NCI-H2081 treated with DMSO at 0.1 percent for 48 hours (cell line): ENCODE measurements at regions not wholly inside any gene's neighbourhood (a gene's known extent, or its start where the extent isn't known, plus 50 kb on each side); places are given as distances from the start of the nearest gene placed in this dataset.

Experiments
- DNase-seq: peaks from one replicate; lab custom pipeline; 2025; lab: John Stamatoyannopoulos, UW

DNA sequence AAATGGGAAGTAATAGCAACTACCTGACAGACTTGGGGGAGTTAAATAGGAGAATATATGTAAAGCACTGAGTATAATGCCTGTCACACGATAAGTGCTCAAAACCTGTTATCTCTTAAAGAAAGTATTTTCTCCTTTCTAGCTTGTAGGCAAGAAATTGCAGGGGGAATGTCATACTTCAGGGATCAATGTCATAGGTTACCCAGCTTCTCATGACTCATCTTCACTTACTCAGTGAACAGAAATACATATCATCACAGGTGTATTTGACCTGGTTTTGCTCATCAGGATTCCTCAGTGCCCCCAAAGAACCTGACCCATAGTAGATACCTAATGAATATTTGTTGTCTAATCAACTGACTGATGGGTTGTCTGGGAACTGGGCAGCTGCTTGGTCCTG, 285.0 kb upstream of the ATP2B1 start:
- no peak for DNase-seq

DNA sequence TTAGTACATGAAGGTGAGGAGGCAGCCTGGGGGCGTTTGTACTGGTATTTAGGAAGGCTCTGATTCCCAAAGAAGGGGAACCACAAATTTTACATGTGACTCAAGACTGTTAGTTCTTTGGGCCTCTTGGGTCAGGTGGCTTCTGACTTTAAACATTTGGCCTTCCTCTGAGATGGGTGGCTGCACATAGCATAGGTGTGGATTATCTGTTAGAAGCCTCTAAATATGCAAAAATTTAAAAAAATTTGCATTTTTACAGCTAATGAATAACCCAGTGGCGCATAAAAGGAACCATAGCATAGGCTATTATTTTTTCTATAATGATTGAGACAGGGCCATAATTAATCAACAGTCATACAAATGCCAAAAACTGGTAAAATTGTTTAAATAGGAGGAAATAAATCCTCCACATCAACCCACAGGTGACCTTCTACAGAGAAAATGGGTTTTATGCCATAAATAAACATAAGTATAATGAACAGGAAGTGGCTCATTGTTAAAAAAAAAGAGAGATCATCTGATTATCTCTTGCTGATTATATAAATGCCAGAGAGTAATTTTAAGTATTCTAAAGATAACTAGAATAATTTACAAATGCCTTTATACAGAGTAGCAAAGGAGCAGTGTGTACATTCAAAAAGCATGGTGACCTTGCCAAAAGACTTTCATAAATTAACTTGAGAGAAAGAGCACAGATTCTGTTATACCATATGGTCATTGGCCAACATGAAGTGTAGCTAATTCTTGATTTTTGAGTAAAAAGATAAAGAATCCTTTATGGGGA, 284.2 kb upstream of the ATP2B1 start:
- DNase-seq: no peak

DNA sequence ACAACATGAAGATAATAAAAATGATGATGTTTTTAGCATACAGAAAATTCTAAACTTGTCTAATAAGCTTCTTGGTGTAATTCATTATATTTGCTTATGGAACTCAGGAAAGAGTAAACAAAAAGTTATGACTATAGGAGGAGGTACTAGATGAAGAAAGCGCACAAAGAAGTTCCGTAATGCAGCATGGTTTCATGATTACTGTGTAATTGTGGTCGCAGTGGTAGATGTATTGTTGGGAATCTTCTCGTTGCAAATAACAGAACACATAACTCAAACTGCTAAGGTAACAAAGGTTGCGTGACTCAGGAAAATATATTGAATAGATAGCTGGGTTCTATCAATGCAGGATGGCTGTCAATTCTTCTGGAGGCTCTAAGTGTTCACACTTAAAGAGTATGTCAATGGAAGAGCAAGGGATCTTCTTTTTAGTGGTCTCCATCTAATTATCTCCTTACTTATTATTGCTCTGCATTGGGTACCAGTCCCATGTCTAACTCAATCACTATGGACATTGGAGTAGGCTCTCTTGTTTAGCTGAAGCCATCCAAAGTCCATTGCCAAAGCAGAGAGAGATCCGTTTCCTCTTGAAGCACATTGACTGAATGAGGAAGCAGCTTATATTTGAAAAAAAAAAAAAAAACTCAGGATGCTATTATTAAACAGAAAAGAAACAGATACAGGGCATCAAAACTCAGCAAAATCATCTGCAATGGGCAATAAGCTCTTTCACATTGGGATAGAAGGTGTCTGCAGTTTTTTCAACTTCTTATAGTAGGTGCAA, 283.4 kb upstream of the ATP2B1 start:
- no peak for DNase-seq

GRCh38 chr12:89988188-89988915, 279.7 kb upstream of the ATP2B1 start:
- DNase-seq: no peak

DNA sequence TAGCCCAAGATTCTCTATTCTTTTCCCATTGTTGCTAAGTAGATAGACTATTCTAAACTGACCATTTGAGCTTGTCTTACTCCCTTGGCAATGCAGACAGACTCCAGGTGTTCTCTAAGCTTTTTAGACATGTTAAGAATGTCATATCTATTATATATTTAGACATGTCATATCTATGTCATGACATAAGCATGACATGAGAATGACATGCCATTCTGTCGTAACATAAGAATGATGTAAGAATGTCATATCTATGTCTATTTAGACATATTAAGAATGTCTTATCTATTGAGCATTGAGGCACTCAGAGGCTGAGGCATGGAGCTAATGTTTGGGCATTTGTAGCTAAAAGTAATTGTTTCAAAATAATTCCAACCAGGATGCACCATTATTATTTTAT, 277.3 kb upstream of the ATP2B1 start:
- no peak for DNase-seq

GRCh38 chr12:89984846-89985245, 276.2 kb upstream of the ATP2B1 start:
- no peak for DNase-seq

DNA sequence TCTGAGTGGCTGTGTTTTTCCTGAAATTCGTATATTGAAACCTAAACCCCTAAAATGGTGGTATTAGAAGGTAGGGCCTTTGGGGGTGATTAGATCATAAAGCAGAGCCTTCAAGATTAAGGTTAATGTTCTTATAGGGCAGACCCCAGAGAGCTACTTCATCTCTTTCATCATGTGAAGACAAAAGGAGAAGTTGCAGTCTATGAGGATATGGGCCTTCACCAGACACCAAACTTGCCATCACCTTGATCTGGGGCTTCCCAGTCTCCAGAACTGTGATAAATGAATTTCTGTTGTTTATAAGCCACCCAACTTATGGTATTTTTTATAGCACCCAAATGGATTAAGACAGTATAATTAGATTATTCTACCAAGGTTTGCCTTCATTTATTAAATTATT, 275.0 kb upstream of the ATP2B1 start:
- no peak for DNase-seq

- no peak for DNase-seq
Observed at GRCh38 chr12:89980236-89980635, 271.6 kb upstream of the ATP2B1 start.

- no peak for DNase-seq
Observed at GRCh38 chr12:89977405-89978085, 268.9 kb upstream of the ATP2B1 start.

- no peak for DNase-seq
Observed at GRCh38 chr12:89976866-89977265, 268.2 kb upstream of the ATP2B1 start.

DNA sequence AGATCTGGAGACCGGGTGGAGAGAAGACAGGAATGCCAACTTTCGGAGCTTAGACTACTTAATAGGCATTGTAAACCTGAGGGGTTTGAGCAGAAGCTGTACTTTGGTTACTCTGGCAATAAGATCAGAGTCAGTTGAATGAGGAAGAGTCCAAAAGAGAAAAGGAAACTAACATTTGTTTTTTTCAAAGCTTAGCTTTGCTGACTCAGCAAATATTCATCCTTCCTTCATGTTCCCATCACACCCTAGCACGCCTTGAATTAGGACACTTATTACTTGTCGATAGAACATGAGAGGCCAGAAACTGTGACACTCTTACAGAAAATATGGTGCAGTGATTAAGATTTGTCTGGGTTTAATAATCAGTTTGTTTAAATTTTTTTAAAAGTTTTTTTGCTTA, 266.9 kb upstream of the ATP2B1 start:
- no peak for DNase-seq

- no peak for DNase-seq
Observed at GRCh38 chr12:89971880-89972279, 263.2 kb upstream of the ATP2B1 start.

DNA sequence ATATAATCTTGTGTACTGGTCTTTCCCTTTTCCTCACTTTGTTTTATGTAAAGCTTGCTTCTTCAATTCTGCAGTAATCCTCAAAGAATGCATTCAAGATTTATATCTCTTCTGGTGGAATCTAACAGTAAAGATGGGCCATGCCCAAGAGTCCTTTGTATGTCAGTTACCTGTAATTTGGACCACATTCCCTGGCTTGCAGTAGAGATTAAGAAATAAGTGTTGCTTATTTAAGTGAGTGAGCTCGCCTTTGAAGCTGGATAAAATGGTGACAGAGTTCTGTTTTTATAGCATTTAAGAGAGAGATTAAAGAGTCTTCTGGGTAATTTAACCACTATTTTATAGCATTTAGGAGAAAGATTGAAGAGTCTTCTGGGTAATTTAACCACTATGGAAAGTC, 262.1 kb upstream of the ATP2B1 start:
- no peak for DNase-seq

GRCh38 chr12:89969093-89969492, 260.5 kb upstream of the ATP2B1 start:
- DNase-seq: no peak

DNA sequence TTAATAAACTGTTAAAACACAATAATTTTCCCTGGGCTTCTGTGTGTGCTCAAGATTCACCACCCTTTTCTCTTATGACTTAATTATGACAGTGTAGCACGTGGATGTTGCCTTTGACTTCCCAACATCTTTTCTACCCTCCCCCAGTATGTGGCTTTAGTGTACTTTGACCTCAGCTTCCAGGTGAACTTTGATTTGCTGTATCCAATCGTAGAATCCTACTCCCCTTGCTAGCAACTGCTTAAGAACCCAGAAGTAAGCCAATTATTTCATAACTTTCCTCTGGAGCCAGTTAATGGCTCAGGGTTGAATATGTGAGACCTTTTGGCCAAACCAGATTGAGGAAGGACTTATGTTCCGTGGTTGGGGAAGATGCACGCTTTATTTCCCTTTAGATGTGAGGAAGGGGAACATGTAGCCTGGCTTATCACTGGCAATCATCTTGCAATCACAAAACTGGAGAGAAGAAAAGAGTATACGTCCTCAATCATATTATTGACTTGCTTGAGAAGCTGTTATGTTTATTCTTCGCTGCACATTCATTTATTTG, 259.6 kb upstream of the ATP2B1 start:
- DNase-seq: no peak

DNA sequence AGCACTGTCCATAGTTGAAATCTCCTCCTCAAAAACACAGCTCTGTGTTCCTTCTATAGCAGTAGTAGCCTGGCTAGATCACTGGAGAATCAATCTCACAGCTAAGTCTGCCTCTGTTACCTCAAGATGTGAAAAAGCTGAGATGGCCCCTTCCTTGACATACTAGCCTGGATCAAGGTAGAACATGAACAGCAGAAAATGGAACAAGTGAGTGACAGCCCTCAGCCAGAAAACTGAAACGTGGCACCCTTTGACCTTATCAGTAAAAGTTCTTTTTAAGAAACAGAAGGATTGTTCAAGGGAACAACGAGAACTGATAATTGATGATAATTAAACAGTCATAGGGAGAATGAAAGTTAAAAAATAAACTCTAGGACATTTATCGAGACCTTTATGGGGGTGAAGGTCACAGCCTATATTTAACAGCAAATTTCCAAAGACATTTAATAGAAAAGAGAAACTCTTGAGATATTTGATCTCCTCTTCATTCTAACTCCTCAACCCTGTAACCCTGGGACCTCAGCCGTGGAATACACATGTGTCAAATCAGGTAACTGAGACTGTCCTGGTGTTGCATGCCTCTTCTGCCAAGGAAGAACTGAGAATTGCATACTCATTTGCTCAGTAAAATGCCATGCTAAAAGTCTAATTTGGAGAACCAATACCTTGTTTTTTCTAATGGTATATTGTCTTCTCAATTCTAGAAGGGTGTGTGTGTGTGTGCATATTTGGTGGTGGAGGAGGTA, 258.0 kb upstream of the ATP2B1 start:
- DNase-seq: no peak

DNA sequence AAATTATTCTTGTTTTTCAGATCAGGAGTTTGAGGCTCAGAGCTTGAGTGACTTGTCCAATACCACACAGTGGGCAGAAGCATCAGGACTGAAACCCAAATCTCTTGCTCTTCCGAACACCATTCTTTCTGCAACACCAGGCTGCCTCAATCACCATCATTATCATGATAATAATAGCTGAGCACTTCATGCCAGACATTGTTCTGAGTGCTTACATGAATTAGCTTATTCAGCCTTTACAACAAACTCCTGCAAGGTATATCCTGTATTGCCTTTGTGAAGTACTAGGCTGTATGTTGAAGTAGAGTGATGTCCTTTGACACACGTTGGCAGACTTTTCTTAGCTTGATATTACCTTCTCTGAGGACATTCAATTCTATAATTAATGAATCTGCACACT, 257.4 kb upstream of the ATP2B1 start:
- no peak for DNase-seq

DNA sequence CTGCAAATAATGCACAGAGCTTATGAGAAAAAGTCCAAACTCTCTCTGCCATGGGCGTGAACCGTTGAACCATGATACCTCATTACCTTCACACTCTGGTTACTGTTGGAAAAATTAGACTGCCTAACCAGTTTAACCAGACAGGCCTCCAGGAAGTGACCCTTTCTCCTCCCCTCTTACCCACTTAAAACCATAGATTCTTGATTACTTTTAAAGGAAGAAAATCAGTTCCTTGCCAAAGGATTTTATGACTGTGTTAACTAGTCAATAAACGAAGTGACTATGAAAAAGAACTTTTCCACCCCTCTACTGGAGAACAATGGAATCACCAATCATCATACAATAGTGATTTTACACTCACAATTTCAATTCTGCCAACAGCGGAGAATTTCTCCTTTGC, 254.0 kb upstream of the ATP2B1 start:
- DNase-seq: no peak

GRCh38 chr12:89960607-89961394, 252.2 kb upstream of the ATP2B1 start:
- no peak for DNase-seq

DNA sequence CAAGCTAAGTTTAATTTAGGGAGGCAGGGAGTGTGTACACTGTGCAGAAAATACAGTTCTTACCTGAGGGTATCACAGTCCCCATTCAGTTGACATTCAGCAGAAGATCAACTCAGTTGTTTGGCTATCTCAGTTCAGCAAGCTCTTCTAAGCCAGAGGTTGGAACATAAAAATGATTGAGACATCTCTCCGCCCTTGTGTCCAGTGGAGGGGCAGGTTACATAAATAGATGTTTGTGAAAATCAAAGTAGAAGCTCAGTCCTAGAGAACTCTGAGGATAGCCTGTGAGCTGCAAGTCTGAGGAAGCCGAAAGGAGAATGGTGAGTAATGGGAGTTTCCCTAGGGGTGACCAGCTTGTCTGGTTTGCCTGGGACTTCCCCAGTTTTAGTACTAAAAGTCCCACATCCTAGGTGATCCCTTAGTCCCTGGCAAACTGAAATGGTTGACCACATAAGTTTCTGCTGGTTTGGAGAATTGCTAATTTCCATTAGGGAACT, 251.4 kb upstream of the ATP2B1 start:
- no peak for DNase-seq
